Activated CD4-positive, alpha-beta memory T cell treated with anti-CD3 and anti-CD28 coated beads for 36 hours (primary cell): ENCODE measurements at regions not wholly inside any gene's neighbourhood (a gene's known extent, or its start where the extent isn't known, plus 50 kb on each side); places are given as distances from the start of the nearest gene placed in this dataset.
"Not testable (repeated sequence)": the region's sequence is repeated elsewhere in the genome, so short reads cannot be mapped to it uniquely, and the experiment has no call there.

ENCODE experiments used
- CTCF ChIA-PET: fragments of 350-600 bp; sonication (Branson Sonifier 250); formaldehyde crosslinking; loops from one replicate; lab custom pipeline; 2021; ENCODE audit warnings: antibody characterized with exemption, inconsistent platforms; lab: Charles Lee
- POLR2A ChIA-PET: fragments of 350-600 bp; sonication (Branson Sonifier 250); formaldehyde crosslinking; loops from one replicate; lab custom pipeline; 2021; ENCODE audit warnings: antibody characterized with exemption; lab: Charles Lee
- DNase-seq: peaks from one replicate; pipeline ENCODE4 v3.0.0-alpha.2; 2020
- H3K27ac Mint-ChIP-seq: one replicate; pipeline ENCODE4 v1.8.0; 2021; ENCODE audit warnings: mixed read lengths
- H3K27me3 Mint-ChIP-seq: one replicate; pipeline ENCODE4 v1.8.0; 2021; ENCODE audit warnings: mixed read lengths
- H3K36me3 Mint-ChIP-seq: one replicate; pipeline ENCODE4 v1.8.0; 2021; ENCODE audit warnings: mixed read lengths
- H3K4me1 Mint-ChIP-seq: one replicate; pipeline ENCODE4 v1.8.0; 2021; ENCODE audit warnings: low read depth, mixed read lengths
- H3K4me3 Mint-ChIP-seq: one replicate; pipeline ENCODE4 v1.8.0; 2021; ENCODE audit warnings: mild to moderate bottlenecking, mixed read lengths
- H3K9me3 Mint-ChIP-seq: one replicate; pipeline ENCODE4 v1.8.0; 2021; ENCODE audit warnings: mixed read lengths
- intact Hi-C: fragments of 100-400 bp; cut with micrococcal nuclease; formaldehyde crosslinking; loops from one replicate; pipeline ENCODE4 v1.15.1; 2023

DNA sequence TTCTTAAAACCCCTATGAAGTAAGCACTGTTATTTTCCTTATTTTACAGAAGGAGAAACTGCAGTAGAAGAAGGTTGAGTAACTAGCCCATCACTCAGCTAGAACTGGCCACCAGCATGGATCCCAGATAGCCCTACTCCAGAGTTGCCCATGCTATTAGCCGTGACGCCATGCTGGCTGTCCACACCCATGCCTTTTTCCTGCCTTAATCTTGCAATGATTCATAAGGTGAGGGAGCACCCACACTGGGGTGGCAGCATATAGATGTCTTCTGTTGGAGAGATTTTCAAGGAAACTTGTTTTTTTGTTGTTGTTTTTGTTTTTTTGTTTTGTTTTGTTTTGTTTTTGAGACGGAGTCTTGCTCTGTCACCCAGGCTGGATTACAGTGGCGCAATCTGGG is 204.1 kb upstream of the HAAO start:
- H3K9me3 Mint-ChIP-seq: peaks cover 7% of the 10 kb centered on the region
- H3K36me3 Mint-ChIP-seq: peaks cover 3% of the 10 kb centered on the region
- ChIA-PET POLR2A (no interaction called here), CTCF (no interaction called here)
- no peak for DNase-seq
- intact Hi-C loops: no loop called here
- no peaks in the 10 kb centered on the region for H3K4me1 Mint-ChIP-seq
- H3K27ac Mint-ChIP-seq: no peak overlapping the region
- H3K27me3 Mint-ChIP-seq: no peaks in the 10 kb centered on the region
- H3K4me3 Mint-ChIP-seq: no peak overlapping the region

DNA sequence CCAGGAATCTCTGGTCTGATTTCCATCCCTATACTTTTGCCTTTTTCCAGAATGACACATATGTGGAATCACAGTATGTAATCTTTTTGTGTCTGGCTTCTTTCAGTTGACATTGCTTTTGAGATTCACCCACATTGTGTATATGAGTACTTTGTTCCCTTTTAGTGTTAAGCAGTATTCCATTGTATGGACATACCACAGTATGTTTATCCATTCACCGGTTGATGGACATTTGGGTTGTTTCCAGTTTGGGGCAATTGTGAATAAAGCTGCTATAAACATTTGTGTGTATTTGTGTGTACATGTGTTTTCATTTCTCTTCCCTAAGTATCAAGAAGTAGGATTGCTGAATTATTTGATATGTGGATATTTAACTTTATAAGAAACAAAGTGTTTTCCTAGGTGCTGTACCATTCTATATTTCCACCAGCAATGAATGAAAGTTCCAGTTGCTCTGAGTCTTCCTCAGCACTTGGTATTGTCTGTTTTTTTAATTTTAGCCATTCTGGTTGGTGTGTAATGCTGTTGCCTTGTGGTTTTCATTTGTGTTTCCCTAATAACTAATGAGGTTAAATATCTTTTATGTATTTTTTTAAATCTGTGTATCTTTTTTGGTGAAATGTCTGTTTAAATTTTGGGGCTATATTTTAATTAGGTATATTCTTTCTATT is 203.5 kb upstream of the HAAO start:
- DNase-seq: no peak
- intact Hi-C loops: no loop called here
- POLR2A ChIA-PET: no interaction called here
- Mint-ChIP-seq H3K27ac (no peak overlapping the region), H3K36me3 (peaks cover 3% of the 10 kb centered on the region), H3K9me3 (peaks cover 7% of the 10 kb centered on the region), H3K27me3 (no peaks in the 10 kb centered on the region), H3K4me1 (no peaks in the 10 kb centered on the region), H3K4me3 (no peak overlapping the region)
- CTCF ChIA-PET: no interaction called here

DNA sequence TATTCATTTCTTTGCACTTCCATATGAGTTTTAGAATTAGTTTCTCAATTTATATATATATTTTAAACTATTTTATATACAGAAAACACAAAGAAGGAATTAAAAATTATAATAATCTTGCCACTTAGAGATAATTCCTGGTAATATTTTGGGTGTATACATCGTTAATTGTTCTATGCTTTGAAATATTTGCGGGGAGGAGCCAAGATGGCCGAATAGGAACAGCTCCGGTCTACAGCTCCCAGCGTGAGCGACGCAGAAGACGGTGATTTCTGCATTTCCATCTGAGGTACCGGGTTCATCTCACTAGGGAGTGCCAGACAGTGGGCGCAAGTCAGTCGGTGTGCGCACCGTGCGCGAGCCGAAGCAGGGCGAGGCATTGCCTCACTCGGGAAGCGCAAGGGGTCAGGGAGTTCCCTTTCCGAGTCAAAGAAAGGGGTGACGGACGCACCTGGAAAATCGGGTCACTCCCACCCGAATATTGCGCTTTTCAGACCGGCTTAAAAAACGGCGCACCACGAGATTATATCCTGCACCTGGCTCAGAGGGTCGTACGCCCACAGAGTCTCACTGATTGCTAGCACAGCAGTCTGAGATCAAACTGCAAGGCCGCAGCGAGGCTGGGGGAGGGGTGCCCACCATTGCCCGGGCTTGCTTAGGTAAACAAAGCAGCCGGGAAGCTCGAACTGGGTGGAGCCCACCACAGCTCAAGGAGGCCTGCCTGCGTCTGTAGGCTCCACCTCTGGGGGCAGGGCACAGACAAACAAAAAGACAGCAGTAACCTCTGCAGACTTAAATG is 197.1 kb upstream of the HAAO start:
- H3K4me3 Mint-ChIP-seq, DNase-seq, H3K4me1 Mint-ChIP-seq, H3K27me3 Mint-ChIP-seq, POLR2A ChIA-PET, H3K9me3 Mint-ChIP-seq, intact Hi-C loops, H3K27ac Mint-ChIP-seq, H3K36me3 Mint-ChIP-seq, CTCF ChIA-PET: not testable (repeated sequence)

DNA sequence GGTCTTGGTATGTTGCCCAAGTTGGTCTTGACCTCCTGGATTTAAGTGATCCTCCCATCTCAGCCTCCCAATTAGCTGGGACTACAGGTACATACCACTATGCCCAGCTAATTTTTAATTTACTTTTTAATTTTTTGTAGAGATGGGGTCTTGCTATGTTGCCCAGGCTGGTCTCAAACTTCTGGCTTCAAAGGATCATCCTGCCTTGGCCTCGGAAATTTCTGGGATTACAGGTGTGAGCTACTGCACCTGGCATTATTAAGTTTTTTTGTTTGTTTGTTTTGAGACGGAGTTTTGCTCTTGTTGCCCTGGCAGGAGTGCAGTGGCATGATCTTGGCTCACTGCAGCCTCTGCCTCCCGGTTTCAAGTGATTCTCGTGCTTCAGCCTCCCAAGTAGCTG is 195.7 kb upstream of the HAAO start:
- H3K36me3 Mint-ChIP-seq, POLR2A ChIA-PET: not testable (repeated sequence)
- CTCF ChIA-PET: interaction anchor here (1.4 kb wide), 1 partner anchor 13 kb away, joined by 4 read pairs; no protein-coding TSS in a partner anchor

DNA sequence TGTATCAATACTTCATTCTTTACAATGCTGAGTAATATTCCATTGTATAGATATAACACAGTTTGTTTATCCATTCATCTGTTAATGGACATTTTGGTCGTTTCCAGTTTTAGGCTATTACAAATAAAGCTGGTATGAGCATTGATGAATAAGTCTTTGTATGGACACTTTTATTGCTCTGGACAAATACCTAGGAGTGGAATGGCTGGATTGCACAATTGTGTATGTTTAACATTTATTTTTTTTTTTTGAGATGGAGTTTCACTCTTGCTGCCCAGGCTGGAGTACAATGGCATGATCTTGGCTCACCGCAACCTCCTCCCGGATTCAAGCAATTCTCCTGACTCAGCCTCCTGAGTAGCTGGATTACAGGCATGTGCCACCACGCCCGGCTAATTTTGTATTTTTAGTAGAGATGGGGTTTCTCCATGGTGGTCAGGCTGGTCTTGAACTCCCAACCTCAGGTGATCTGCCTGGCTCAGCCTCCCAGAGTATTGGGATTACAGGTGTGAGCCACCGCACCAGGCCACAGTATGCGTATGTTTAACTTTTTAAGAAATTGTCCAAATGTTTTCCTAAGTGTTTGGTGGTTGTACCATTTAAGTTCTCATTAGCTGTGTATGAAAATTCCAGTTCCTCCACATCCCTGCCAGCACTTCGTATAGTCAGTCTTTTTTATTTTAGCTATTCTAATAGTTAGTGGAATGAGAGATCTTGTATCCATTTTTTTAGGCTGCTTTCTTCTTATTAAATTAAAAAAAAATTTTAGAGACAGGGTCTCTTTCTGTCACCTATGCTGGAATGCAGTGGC is 194.9 kb upstream of the HAAO start:
- no peak overlapping the region for H3K27ac Mint-ChIP-seq
- peaks cover 3% of the 10 kb centered on the region for H3K27me3 Mint-ChIP-seq
- DNase-seq: no peak
- no peaks in the 10 kb centered on the region for H3K4me1 Mint-ChIP-seq
- no peak overlapping the region for H3K4me3 Mint-ChIP-seq
- ChIA-PET POLR2A (no interaction called here), CTCF (interaction anchor here (1.4 kb wide), 1 partner anchor 13 kb away, joined by 4 read pairs; no protein-coding TSS in a partner anchor)
- no peaks in the 10 kb centered on the region for H3K9me3 Mint-ChIP-seq
- H3K36me3 Mint-ChIP-seq: no peaks in the 10 kb centered on the region
- intact Hi-C loops: no loop called here

More for the DNA sequence above, 195.7 kb upstream of the HAAO start:
- H3K4me1 Mint-ChIP-seq, H3K27ac Mint-ChIP-seq, DNase-seq, H3K9me3 Mint-ChIP-seq, H3K4me3 Mint-ChIP-seq, H3K27me3 Mint-ChIP-seq, intact Hi-C loops: not testable (repeated sequence)

DNA sequence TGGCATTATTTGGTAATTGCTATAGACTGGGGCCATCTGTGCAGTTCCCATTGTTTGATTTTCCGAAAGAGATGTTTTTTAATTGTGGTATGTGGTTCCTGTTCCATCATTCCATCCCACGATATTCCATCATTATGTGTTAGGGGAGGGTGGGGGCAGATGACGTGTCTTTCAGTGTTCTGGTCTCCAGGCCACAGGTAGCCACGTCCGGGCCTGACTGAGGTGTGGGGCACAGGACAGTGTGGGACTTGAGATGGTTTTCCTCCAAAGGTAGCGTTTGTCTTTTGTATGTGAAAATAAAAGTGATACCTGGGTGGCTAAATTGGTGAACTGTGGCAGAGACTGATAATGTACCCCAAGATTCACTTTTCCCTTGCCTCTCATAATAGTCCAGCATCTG is 192.2 kb upstream of the HAAO start:
- no peak for DNase-seq
- intact Hi-C loops: no loop called here
- no peaks in the 10 kb centered on the region for H3K4me1 Mint-ChIP-seq
- ChIA-PET CTCF (no interaction called here), POLR2A (no interaction called here)
- no peak overlapping the region for H3K4me3 Mint-ChIP-seq
- H3K27me3 Mint-ChIP-seq: peaks cover 3% of the 10 kb centered on the region
- H3K9me3 Mint-ChIP-seq: no peaks in the 10 kb centered on the region
- no peaks in the 10 kb centered on the region for H3K36me3 Mint-ChIP-seq
- H3K27ac Mint-ChIP-seq: no peak overlapping the region

DNA sequence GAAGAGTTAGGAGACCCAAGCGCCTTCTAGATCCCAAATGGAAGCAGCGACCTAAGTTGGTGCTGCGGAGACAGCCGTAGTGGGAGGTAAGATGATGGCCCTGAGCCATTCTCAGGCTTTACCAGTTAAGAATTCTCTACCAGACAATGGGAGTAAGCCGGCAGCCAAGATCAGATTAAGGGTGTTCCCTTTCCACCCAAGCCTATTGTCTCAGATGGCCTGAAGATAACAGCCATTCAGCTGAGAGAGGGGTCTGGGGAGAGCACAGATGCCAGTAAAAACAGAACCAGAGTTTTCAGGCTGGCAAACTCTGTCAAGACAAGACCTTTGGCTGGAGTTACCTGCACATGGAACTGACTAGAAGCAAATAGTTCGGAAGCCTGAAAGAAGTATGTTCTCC is 191.7 kb upstream of the HAAO start:
- Mint-ChIP-seq H3K27me3 (peaks cover 2% of the 10 kb centered on the region), H3K36me3 (no peaks in the 10 kb centered on the region), H3K9me3 (no peaks in the 10 kb centered on the region), H3K4me3 (no peak overlapping the region), H3K4me1 (no peaks in the 10 kb centered on the region), H3K27ac (no peak overlapping the region)
- no peak for DNase-seq
- ChIA-PET POLR2A (no interaction called here), CTCF (no interaction called here)
- intact Hi-C loops: no loop called here

DNA sequence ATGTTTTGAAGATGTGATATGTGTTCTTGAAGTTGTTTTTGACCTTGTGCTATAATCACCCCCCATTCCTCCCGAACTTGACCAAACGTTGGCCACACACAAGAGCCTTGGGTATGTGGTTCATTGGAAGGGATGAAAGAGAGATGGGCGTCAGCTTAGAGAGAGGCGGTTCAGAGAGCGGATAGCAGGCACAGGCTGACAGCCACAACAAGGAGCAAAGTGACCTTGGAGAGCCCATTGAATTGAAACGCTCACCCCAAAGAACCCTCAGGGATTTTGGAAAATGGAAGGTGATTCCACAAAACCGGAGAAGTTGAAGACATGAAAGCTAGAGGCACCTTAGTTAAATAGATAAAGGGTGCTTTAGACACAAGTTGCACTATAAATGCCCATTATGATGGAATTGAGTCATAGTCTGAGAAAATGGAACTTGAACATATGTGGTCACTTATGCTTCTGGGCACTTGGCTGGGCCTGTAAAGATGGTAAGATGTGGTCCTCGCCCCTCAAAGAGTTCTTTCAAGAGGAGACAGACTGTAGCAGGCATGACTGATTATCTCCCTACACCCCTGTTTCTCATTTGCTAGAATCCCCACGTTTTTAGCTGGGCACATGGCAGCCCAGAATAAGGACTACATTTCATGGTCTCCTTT is 188.5 kb upstream of the HAAO start:
- no peaks in the 10 kb centered on the region for H3K9me3 Mint-ChIP-seq
- intact Hi-C loops: no loop called here
- no peaks in the 10 kb centered on the region for H3K27me3 Mint-ChIP-seq
- no peak overlapping the region for H3K4me3 Mint-ChIP-seq
- no peaks in the 10 kb centered on the region for H3K36me3 Mint-ChIP-seq
- POLR2A ChIA-PET: no interaction called here
- CTCF ChIA-PET: no interaction called here
- peaks cover 5% of the 10 kb centered on the region for H3K4me1 Mint-ChIP-seq
- no peak overlapping the region for H3K27ac Mint-ChIP-seq
- no peak for DNase-seq

DNA sequence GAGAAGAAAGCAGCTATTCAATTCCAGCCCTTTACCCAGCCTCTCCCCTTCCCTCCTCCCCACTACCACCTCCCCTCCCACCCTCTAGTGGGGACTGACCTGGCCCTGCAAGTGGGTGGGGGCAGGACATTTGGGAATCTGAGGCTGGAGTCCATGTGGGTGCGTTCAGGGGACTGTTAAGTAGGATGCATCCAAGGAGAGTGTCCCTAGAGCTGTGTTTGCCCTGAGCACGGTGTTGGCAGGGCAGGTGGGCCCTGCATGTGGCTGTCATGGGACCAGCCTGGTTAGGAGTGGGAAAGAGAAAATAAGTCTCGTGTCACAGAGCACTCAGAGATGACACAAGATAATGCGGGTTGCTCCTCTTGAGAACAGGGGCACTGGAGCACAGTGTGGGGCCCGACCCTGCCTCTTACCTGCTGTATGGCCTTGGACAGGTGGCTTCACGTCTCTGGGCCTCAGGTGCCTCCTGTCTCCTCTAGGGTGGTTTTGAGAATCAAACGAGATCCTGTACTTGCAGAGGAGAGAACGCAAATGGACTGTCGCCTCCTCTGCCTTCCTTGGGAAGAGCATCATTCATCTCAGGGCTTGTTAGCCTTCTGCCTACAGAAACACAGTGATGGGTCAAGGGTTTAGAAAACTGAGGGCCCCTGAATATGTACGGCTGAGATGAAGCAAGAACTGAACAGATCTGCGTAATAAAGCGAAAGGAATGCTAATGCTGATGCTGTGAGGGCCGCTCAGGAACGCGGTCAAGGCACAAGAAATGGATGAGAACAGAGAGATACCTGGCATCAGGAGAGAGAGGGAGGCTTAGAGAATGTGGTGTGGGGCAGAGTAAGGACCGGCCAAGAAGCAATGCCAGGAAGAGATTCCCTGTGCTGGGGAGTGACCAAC is 187.7 kb upstream of the HAAO start:
- Mint-ChIP-seq H3K27me3 (no peaks in the 10 kb centered on the region), H3K4me1 (peaks cover 5% of the 10 kb centered on the region)
- intact Hi-C loops: loop anchor here (5.0 kb wide), 1 partner anchor 502 kb away; no protein-coding TSS in a partner anchor

DNA sequence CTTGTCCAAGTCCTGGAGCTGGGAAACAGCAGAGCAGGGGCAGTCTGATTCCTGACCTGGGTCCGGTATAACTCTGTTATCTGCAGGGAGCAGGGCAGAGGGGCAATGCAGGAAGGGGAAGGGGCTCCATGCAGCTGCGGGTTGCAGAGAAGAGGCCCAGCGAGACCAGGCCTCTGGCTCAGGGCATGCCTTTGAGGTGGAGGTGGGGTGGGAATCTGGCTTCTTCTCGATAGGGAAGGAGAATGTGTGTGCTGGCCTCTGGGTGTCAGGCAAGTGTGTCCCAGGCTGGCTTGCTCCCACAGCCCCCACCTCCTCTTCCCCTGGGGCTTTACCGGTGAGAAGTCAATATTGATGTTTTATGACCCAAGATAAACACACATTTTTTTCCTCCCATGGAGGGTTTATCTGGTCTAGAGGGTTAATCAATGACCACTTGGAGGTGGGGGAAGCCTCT is 187.1 kb upstream of the HAAO start:
- no peaks in the 10 kb centered on the region for H3K27me3 Mint-ChIP-seq
- intact Hi-C loops: loop anchor here (5.0 kb wide), 1 partner anchor 503 kb away; no protein-coding TSS in a partner anchor
- no peak overlapping the region for H3K4me3 Mint-ChIP-seq
- H3K9me3 Mint-ChIP-seq: no peaks in the 10 kb centered on the region
- POLR2A ChIA-PET: no interaction called here
- no peak for DNase-seq
- peaks cover 5% of the 10 kb centered on the region for H3K4me1 Mint-ChIP-seq
- no peak overlapping the region for H3K27ac Mint-ChIP-seq
- H3K36me3 Mint-ChIP-seq: no peaks in the 10 kb centered on the region
- CTCF ChIA-PET: interaction anchor here (1.1 kb wide), 1 partner anchor 25 kb away, joined by 3 read pairs; no protein-coding TSS in a partner anchor

More for the DNA sequence above, 187.7 kb upstream of the HAAO start:
- no peaks in the 10 kb centered on the region for H3K9me3 Mint-ChIP-seq
- no peak overlapping the region for H3K4me3 Mint-ChIP-seq
- ChIA-PET POLR2A (no interaction called here), CTCF (no interaction called here)
- H3K36me3 Mint-ChIP-seq: no peaks in the 10 kb centered on the region
- no peak overlapping the region for H3K27ac Mint-ChIP-seq
- DNase-seq: no peak

DNA sequence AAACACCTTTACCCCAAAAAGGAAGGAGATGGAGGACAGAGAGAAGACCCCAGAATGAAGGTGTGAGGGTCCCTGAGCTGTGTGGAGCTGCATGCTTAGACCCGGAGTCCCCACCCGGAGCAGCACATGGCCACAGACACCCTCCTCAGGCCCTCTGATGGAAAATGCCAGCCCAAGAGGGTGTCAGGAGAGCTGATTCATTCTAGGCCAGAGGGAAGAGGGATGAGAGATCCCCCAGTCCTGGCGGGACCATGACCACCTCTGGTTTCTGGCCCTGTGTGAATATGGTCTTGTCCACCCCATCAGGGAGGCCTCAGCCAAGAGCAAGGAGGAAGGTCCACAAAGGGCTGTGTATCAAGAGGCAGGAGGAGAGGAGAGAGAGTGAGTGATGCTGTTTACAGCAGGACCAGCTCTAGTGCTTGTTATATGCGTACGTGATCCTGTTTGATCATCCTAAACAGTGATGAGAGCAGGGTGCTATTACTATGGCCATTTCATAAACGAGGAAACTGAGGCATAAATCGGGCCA is 186.6 kb upstream of the HAAO start:
- ChIA-PET POLR2A (no interaction called here), CTCF (interaction anchor here (1.1 to 7.0 kb wide), 3 partner anchors 25 to 250 kb away, joined by 3 to 52 read pairs (median 3); no protein-coding TSS in a partner anchor)
- H3K27ac Mint-ChIP-seq: no peak overlapping the region
- no peaks in the 10 kb centered on the region for H3K27me3 Mint-ChIP-seq
- no peaks in the 10 kb centered on the region for H3K36me3 Mint-ChIP-seq
- H3K4me3 Mint-ChIP-seq: no peak overlapping the region
- no peaks in the 10 kb centered on the region for H3K9me3 Mint-ChIP-seq
- no peak for DNase-seq
- intact Hi-C loops: loop anchor here (5.0 kb wide), 1 partner anchor 503 kb away; no protein-coding TSS in a partner anchor
- peaks cover 5% of the 10 kb centered on the region for H3K4me1 Mint-ChIP-seq
